Thoracic aorta (tissue), 2 donors: ENCODE measurements at regions not wholly inside any gene's neighbourhood (a gene's known extent, or its start where the extent isn't known, plus 50 kb on each side); places are given as distances from the start of the nearest gene placed in this dataset.

Source experiments
- ATAC-seq: fragments of 150-250 bp; one replicate; pipeline ENCODE4 v1.8.0; 2017; ENCODE audit warnings: low read depth; ENCODE audit not compliant: insufficient number of reproducible peaks, low FRiP score
- DNase-seq: peaks from one replicate; pipeline ENCODE4 v3.0.0-alpha.2; 2020; ENCODE audit warnings: low spot score
- H3K27ac ChIP-seq, 2 donors: fragments of 200-600 bp; sonication (generic); 1 replicate in 1 of 2; 2 replicates in 1 of 2; pipeline ENCODE4 v1.5.1; 2016; ENCODE audit warnings: mild to moderate bottlenecking in 2 of 2, moderate library complexity in 2 of 2
- H3K27me3 ChIP-seq: fragments of 200-600 bp; sonication (generic); replicated peaks from 2 replicates; pipeline ENCODE4 v1.6.0; 2016; ENCODE audit warnings: mild to moderate bottlenecking; ENCODE audit not compliant: insufficient read depth
- H3K36me3 ChIP-seq: fragments of 200-600 bp; sonication (generic); one replicate; pipeline ENCODE4 v1.5.1; 2016
- H3K4me1 ChIP-seq, 2 donors: fragments of 200-600 bp; sonication (generic); 1 replicate in 1 of 2; 2 replicates in 1 of 2; pipeline versions ENCODE4 v1.5.1 to v1.6.0; 2016; ENCODE audit warnings: low read depth in 2 of 2, mild to moderate bottlenecking in 1 of 2; ENCODE audit not compliant: control insufficient read depth in 1 of 2
- H3K4me3 ChIP-seq: fragments of 200-600 bp; sonication (generic); 2 replicates; pipeline ENCODE4 v1.5.1; 2016; ENCODE audit warnings: mild to moderate bottlenecking
- H3K9me3 ChIP-seq: fragments of 200-600 bp; sonication (generic); 2 replicates; pipeline ENCODE4 v1.5.1; 2016
- CTCF ChIP-seq: fragments of 200-600 bp; sonication (generic); IDR thresholded peaks from one replicate; pipeline ENCODE4 v1.5.1; 2019; ENCODE audit warnings: antibody characterized with exemption

GRCh38 chr7:16193631-16194030 lies 227.7 kb downstream of the CRPPA start:
- no peaks in the 10 kb centered on the region for H3K4me1 ChIP-seq
- no peaks in the 10 kb centered on the region for H3K36me3 ChIP-seq
- DNase-seq (no peak), ATAC-seq (no peak)
- no peak overlapping the region for H3K4me3 ChIP-seq
- H3K27ac ChIP-seq, result no peak overlapping the region
- no peaks in the 10 kb centered on the region for H3K9me3 ChIP-seq
- no peak for TF ChIP-seq CTCF
- no peaks in the 10 kb centered on the region for H3K27me3 ChIP-seq

- Histone ChIP-seq H3K27me3 (no peaks in the 10 kb centered on the region), H3K4me3 (no peak overlapping the region), H3K9me3 (no peaks in the 10 kb centered on the region), H3K27ac (no peak overlapping the region), H3K36me3 (no peaks in the 10 kb centered on the region), H3K4me1 (no peaks in the 10 kb centered on the region)
- DNase-seq (no peak), ATAC-seq (no peak)
- TF ChIP-seq CTCF, result no peak
Observed at GRCh38 chr7:16189026-16189715, 232.2 kb downstream of the CRPPA start.

- Histone ChIP-seq H3K9me3 (no peaks in the 10 kb centered on the region), H3K27ac (no peak overlapping the region), H3K27me3 (no peaks in the 10 kb centered on the region), H3K4me3 (no peak overlapping the region), H3K4me1 (no peaks in the 10 kb centered on the region), H3K36me3 (no peaks in the 10 kb centered on the region)
- no peak for TF ChIP-seq CTCF
- no peak for DNase-seq
- no peak for ATAC-seq
Observed at GRCh38 chr7:16187131-16187530, 234.2 kb downstream of the CRPPA start.

- ATAC-seq (no peak), DNase-seq (no peak)
- Histone ChIP-seq H3K36me3 (no peaks in the 10 kb centered on the region), H3K27ac (no peak overlapping the region), H3K27me3 (no peaks in the 10 kb centered on the region), H3K9me3 (no peaks in the 10 kb centered on the region), H3K4me1 (no peaks in the 10 kb centered on the region), H3K4me3 (no peak overlapping the region)
- no peak for TF ChIP-seq CTCF
Observed at GRCh38 chr7:16178585-16178984, 242.8 kb downstream of the CRPPA start.

GRCh38 chr7:16178092-16178491 lies 243.2 kb downstream of the CRPPA start:
- H3K36me3 ChIP-seq, result no peaks in the 10 kb centered on the region
- ATAC-seq, result no peak
- no peak overlapping the region for H3K27ac ChIP-seq
- H3K9me3 ChIP-seq, result no peaks in the 10 kb centered on the region
- no peaks in the 10 kb centered on the region for H3K4me1 ChIP-seq
- DNase-seq, result no peak
- no peak overlapping the region for H3K4me3 ChIP-seq
- no peaks in the 10 kb centered on the region for H3K27me3 ChIP-seq
- no peak for TF ChIP-seq CTCF
